ENCODE measurements at regions not wholly inside any gene's neighbourhood (a gene's known extent, or its start where the extent isn't known, plus 50 kb on each side); places are given as distances from the start of the nearest gene placed in this dataset.
"Not testable (repeated sequence)": the region's sequence is repeated elsewhere in the genome, so short reads cannot be mapped to it uniquely, and the experiment has no call there.

DNA sequence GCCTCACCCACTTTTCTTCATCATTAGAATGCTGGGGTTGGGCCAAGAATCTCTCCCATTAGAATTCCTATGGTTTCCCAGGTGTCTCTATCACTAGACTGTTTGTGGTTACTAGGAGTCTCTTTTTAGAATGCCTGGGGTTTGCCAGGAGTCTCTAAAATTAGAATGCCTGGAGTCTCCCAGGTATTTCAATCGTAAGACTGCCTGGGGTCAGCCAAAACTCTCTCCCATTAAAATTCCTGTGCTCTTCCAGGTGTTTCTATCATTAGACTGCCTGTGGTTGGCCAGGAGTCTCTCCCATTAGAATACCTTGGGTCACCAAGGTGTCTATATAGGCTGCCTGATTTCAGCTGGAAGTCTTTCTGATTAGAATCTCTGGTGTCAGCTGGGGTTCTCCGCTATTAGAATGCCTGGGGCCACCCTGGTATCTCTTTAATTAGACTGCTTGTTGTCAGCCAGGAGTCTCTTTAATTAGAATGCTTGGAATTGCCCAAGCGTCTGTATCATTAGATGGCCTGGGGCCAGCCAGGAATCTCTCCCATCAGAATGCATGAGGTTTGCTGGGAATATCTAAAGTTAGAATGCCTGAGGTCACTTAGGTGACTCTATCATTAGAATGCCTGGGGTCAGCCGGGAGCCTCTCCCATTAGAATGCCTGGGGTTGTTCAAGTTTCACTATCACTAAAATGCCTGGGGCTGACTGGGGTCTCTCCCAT is 1479.2 kb downstream of the UQCRFS1 start:
- TF ChIP-seq TAF1 (IDR thresholded peaks at IDR 0.05; ENCODE audit: low read depth, low read length) (no peak), POLR2A (IDR thresholded peaks at IDR 0.05; ENCODE audit: low read depth, low read length) (no peak), POU2F2 (IDR thresholded peaks at IDR 0.05; ENCODE audit: low read depth, low read length) (no peak), PAX5 (IDR thresholded peaks at IDR 0.05; ENCODE audit: insufficient read depth, low read length, severe bottlenecking) (no peak), POLR2AphosphoS5 (IDR thresholded peaks at IDR 0.05; ENCODE audit: low read depth, low read length) (no peak), SPI1 (IDR thresholded peaks at IDR 0.05; ENCODE audit: low read depth, low read length) (no peak)
- DNase-seq (ENCODE audit: insufficient read length, low spot score): no peak
- no peak for FAIRE-seq

DNA sequence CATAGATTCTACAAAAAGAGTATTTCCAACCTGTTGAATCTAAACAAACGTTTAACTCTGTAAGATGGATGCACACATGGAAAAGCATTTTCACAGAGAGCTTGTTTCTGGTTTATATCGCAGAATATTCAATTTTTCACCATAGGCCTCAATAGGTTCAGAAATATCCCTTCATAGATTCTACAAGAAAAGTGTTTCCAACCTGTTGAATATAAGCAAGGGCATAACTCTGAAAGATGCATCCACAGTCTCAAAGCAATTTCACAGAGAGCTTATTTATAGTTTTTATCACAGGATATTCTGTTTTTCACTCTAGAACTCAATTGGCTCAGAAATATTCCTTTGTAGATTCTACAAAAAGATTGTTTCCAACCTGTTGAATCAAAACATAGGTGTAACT is 1483.6 kb downstream of the UQCRFS1 start:
- no peak for FAIRE-seq
- TF ChIP-seq PAX5 (IDR thresholded peaks at IDR 0.05; ENCODE audit: insufficient read depth, low read length, severe bottlenecking) (no peak), TAF1 (IDR thresholded peaks at IDR 0.05; ENCODE audit: low read depth, low read length) (no peak), POLR2AphosphoS5 (IDR thresholded peaks at IDR 0.05; ENCODE audit: low read depth, low read length) (no peak), POU2F2 (IDR thresholded peaks at IDR 0.05; ENCODE audit: low read depth, low read length) (no peak), POLR2A (IDR thresholded peaks at IDR 0.05; ENCODE audit: low read depth, low read length) (no peak), SPI1 (IDR thresholded peaks at IDR 0.05; ENCODE audit: low read depth, low read length) (no peak)
- DNase-seq (ENCODE audit: insufficient read length, low spot score): no peak

DNA sequence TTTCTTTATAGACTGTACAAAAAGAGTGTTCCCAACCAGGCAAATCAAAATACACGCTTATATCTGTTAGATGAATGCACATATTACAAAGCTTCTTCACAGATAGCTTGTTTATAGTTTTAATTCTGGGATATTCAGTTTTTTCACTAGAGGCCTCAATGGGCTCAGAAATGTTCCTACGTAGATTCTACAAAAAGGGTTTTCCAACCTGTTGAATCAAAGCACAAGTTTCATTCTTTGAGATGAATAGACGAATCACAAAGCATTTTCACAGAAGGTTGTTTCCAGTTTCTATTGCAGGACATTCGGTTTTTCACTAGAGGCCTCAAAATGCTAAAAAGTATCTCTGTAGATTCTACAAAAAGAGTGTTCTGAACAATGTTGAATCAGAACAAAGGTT is 1490.3 kb downstream of the UQCRFS1 start:
- no peak for TF ChIP-seq TAF1 (IDR thresholded peaks at IDR 0.05; ENCODE audit: low read depth, low read length)
- TF ChIP-seq PAX5 (IDR thresholded peaks at IDR 0.05; ENCODE audit: insufficient read depth, low read length, severe bottlenecking): no peak
- FAIRE-seq (no peak), DNase-seq (ENCODE audit: insufficient read length, low spot score) (no peak)

- DNase-seq (ENCODE audit: insufficient read length, low spot score) (no peak), FAIRE-seq (no peak)
- TF ChIP-seq TAF1 (IDR thresholded peaks at IDR 0.05; ENCODE audit: low read depth, low read length) (no peak), POLR2AphosphoS5 (IDR thresholded peaks at IDR 0.05; ENCODE audit: low read depth, low read length) (no peak), POU2F2 (IDR thresholded peaks at IDR 0.05; ENCODE audit: low read depth, low read length) (no peak), PAX5 (IDR thresholded peaks at IDR 0.05; ENCODE audit: insufficient read depth, low read length, severe bottlenecking) (no peak), POLR2A (IDR thresholded peaks at IDR 0.05; ENCODE audit: low read depth, low read length) (no peak), SPI1 (IDR thresholded peaks at IDR 0.05; ENCODE audit: low read depth, low read length) (no peak)
Measured at GRCh38 chr19:27720155-27720554, 1492.8 kb downstream of the UQCRFS1 start.

DNA sequence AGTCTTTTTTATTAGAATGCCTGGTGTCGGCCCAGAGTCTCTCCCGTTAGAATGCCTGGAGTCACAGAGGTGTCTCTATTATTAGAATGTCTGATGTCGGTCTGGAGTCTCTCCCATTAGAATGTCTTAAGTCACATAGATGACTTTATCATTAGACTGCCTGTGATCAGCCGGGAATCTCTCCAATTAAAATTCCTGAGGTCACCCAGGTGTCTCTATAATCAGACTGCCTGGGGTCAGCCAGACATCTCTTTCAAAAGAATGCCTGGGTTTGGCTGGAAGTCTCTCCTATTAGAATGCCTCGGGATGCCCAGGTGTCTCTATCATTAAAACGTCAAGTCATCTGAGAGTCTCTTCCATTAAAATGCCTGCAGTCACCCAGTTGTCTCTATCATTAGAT is 1493.9 kb downstream of the UQCRFS1 start:
- FAIRE-seq (no peak), DNase-seq (ENCODE audit: insufficient read length, low spot score) (no peak)
- TF ChIP-seq POU2F2 (IDR thresholded peaks at IDR 0.05; ENCODE audit: low read depth, low read length): no peak
- no peak for TF ChIP-seq PAX5 (IDR thresholded peaks at IDR 0.05; ENCODE audit: insufficient read depth, low read length, severe bottlenecking)
- TF ChIP-seq TAF1 (IDR thresholded peaks at IDR 0.05; ENCODE audit: low read depth, low read length): no peak
- TF ChIP-seq SPI1 (IDR thresholded peaks at IDR 0.05; ENCODE audit: low read depth, low read length): no peak

DNA sequence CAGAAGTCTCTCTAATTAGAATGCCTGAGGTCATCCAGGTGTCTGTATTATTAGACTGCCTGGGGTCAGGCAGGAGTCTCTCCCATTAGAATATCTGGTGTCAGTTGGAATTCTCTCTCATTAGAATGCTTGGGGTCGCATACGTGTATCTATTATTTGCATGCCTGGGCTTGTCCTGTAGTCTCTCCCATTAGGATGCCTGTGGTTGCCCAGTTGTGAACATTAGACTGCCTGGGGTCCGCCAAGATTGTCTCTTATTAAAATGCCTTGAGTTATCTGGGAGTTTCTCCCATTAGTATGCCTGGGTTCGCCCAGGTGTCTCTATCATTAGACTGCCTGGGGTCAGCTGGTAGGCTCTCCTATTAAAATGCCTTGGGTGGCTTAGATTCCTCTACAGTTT is 1494.7 kb downstream of the UQCRFS1 start:
- no peak for FAIRE-seq

GRCh38 chr19:27717825-27718224 is 1495.1 kb downstream of the UQCRFS1 start:
- no peak for FAIRE-seq
- TF ChIP-seq POU2F2 (IDR thresholded peaks at IDR 0.05; ENCODE audit: low read depth, low read length) (no peak), POLR2AphosphoS5 (IDR thresholded peaks at IDR 0.05; ENCODE audit: low read depth, low read length) (no peak), POLR2A (IDR thresholded peaks at IDR 0.05; ENCODE audit: low read depth, low read length) (no peak), PAX5 (IDR thresholded peaks at IDR 0.05; ENCODE audit: insufficient read depth, low read length, severe bottlenecking) (no peak), TAF1 (IDR thresholded peaks at IDR 0.05; ENCODE audit: low read depth, low read length) (no peak), SPI1 (IDR thresholded peaks at IDR 0.05; ENCODE audit: low read depth, low read length) (no peak)
- no peak for DNase-seq (ENCODE audit: insufficient read length, low spot score)

More for the DNA sequence above, 1494.7 kb downstream of the UQCRFS1 start:
- DNase-seq (ENCODE audit: insufficient read length, low spot score): no peak
- TF ChIP-seq PAX5 (IDR thresholded peaks at IDR 0.05; ENCODE audit: insufficient read depth, low read length, severe bottlenecking) (no peak), POLR2A (IDR thresholded peaks at IDR 0.05; ENCODE audit: low read depth, low read length) (no peak)

DNA sequence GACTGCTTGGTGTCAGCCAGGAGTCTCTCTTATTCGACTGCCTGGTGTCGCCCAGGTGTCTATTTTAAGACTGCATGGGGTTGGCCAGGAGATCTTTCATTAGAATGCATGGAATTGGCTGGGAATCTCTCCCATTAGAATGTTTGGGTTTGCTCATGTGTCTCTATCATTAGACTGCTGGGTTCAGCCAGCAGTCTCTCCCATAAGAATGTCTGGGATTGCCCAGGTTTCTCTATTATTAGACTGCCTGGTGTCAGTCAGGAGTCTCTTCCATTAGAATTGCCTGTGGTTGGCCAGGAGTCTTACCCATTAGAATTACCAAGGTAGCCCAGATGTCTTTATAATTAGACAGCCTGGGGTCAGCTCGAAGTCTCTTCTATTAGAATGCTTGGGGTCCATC is 1496.0 kb downstream of the UQCRFS1 start:
- DNase-seq (ENCODE audit: insufficient read length, low spot score) (no peak), FAIRE-seq (no peak)

GRCh38 chr19:27714857-27715256 is 1498.1 kb downstream of the UQCRFS1 start:
- TF ChIP-seq PAX5 (IDR thresholded peaks at IDR 0.05; ENCODE audit: insufficient read depth, low read length, severe bottlenecking) (no peak), POLR2A (IDR thresholded peaks at IDR 0.05; ENCODE audit: low read depth, low read length) (no peak), POU2F2 (IDR thresholded peaks at IDR 0.05; ENCODE audit: low read depth, low read length) (no peak), TAF1 (IDR thresholded peaks at IDR 0.05; ENCODE audit: low read depth, low read length) (no peak), POLR2AphosphoS5 (IDR thresholded peaks at IDR 0.05; ENCODE audit: low read depth, low read length) (no peak), SPI1 (IDR thresholded peaks at IDR 0.05; ENCODE audit: low read depth, low read length) (no peak)
- FAIRE-seq (no peak), DNase-seq (ENCODE audit: insufficient read length, low spot score) (no peak)

More for the DNA sequence above, 1496.0 kb downstream of the UQCRFS1 start:
- TF ChIP-seq POLR2A (IDR thresholded peaks at IDR 0.05; ENCODE audit: low read depth, low read length): no peak
- no peak for TF ChIP-seq PAX5 (IDR thresholded peaks at IDR 0.05; ENCODE audit: insufficient read depth, low read length, severe bottlenecking)
- no peak for TF ChIP-seq SPI1 (IDR thresholded peaks at IDR 0.05; ENCODE audit: low read depth, low read length)

- DNase-seq (ENCODE audit: insufficient read length, low spot score) (no peak), FAIRE-seq (no peak)
- no peak for TF ChIP-seq POU2F2 (IDR thresholded peaks at IDR 0.05; ENCODE audit: low read depth, low read length)
- no peak for TF ChIP-seq PAX5 (IDR thresholded peaks at IDR 0.05; ENCODE audit: insufficient read depth, low read length, severe bottlenecking)
Measured at GRCh38 chr19:27709496-27709895, 1503.5 kb downstream of the UQCRFS1 start.

DNA sequence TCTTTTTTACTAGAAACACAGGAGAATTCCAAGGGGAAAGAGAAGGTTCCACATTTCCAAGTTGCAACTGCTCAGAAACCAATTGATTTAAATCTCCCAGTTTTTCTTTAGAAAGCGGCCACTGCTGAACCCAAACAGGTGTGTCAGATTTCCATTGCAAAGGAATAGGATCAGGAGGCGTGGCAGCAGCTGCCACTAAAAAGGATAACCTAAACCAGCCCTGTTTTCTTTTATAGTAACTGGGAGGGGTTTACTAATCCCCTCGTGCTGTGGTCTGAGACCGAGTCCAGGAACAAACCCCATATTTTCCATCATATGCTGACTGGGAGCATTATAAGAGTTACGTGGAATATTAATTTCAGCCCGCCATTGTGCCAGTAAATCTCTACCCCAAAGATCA is 1504.0 kb downstream of the UQCRFS1 start:
- not testable (repeated sequence) for DNase-seq (ENCODE audit: insufficient read length, low spot score); FAIRE-seq

DNA sequence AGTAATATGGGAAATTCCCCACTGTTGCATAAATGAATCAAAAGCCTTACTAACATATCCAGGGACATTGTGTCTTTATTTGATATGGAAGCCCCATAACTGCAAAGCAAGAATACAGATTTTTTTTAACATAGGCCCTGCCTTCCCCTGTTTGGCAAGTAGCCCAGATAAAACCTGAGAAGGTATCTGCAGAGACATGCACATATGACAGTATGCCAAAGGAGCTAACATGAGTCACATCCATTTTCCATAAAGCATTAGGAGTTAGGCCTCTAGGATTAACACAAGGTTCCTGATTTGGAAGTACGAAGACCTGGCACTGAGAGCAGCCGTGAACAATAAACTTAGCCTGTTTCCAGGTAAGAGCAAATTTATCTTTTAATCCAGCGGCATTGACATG is 1505.9 kb downstream of the UQCRFS1 start:
- DNase-seq (ENCODE audit: insufficient read length, low spot score); FAIRE-seq: not testable (repeated sequence)

All from GM12891 (cell line).